PC-9 (cell line): ENCODE measurements at regions not wholly inside any gene's neighbourhood (a gene's known extent, or its start where the extent isn't known, plus 50 kb on each side); places are given as distances from the start of the nearest gene placed in this dataset.

Experiments used
- BruUV-seq: library from RNA; stranded (reverse); fragments of 400-500 nt; replicated peaks from 2 replicates; lab custom pipeline; 2021; lab: Mats Ljungman, UMichigan
- CTCF ChIA-PET: fragments of 300-600 bp; sonication (Branson Sonifier 250); formaldehyde crosslinking; loops from one replicate; lab custom pipeline; 2022; ENCODE audit warnings: antibody characterized with exemption; lab: Charles Lee
- POLR2A ChIA-PET: fragments of 300-600 bp; sonication (Branson Sonifier 250); formaldehyde crosslinking; loops from one replicate; lab custom pipeline; 2022; ENCODE audit warnings: antibody characterized with exemption; ENCODE audit not compliant: unreplicated experiment; lab: Charles Lee
- DNase-seq, 2 experiments: peaks; one replicate each; pipeline versions ENCODE4 v3.0.0 to v3.0.0-alpha.2; 2015 to 2022; ENCODE audit warnings: mixed read lengths in 1 of 2
- H2AFZ ChIP-seq: fragments of 200-600 bp; sonication (generic); 2 replicates; pipeline ENCODE4 v1.8.1; 2017; ENCODE audit warnings: antibody characterized with exemption
- H3F3A ChIP-seq: fragments of 200-600 bp; sonication (generic); 2 replicates; pipeline ENCODE4 v1.8.1; 2017; ENCODE audit warnings: antibody characterized with exemption, mild to moderate bottlenecking, low read depth; ENCODE audit not compliant: insufficient read depth
- H3K27ac ChIP-seq: fragments of 200-600 bp; sonication (generic); 2 replicates; pipeline ENCODE4 v1.6.1; 2016; ENCODE audit warnings: mixed run types
- H3K27me3 ChIP-seq: fragments of 200-600 bp; sonication (generic); 2 replicates; pipeline ENCODE4 v1.6.1; 2016; ENCODE audit warnings: low read depth, mixed run types; ENCODE audit not compliant: insufficient read depth
- H3K36me3 ChIP-seq: fragments of 200-600 bp; sonication (generic); 2 replicates; pipeline ENCODE4 v1.6.1; 2016; ENCODE audit warnings: low read depth, mixed run types
- H3K4me1 ChIP-seq: fragments of 200-600 bp; sonication (generic); replicated peaks from 2 replicates; pipeline ENCODE4 v1.6.1; 2016; ENCODE audit warnings: mixed run types; ENCODE audit not compliant: insufficient read depth
- H3K4me2 ChIP-seq: fragments of 200-600 bp; sonication (generic); 2 replicates; pipeline ENCODE4 v1.6.1; 2017; ENCODE audit warnings: mixed run types
- H3K4me3 ChIP-seq: fragments of 200-600 bp; sonication (generic); 2 replicates; pipeline ENCODE4 v1.6.1; 2016; ENCODE audit warnings: mixed run types
- H3K79me2 ChIP-seq: fragments of 200-600 bp; sonication (generic); 2 replicates; pipeline ENCODE4 v1.6.1; 2017; ENCODE audit warnings: low read depth, mixed run types
- H3K9me2 ChIP-seq: fragments of 200-600 bp; sonication (generic); 2 replicates; pipeline ENCODE4 v1.8.1; 2017; ENCODE audit warnings: mild to moderate bottlenecking; ENCODE audit not compliant: insufficient read depth
- H3K9me3 ChIP-seq: fragments of 200-600 bp; sonication (generic); 2 replicates; pipeline ENCODE4 v1.8.1; 2016; ENCODE audit warnings: low read depth; ENCODE audit not compliant: insufficient read depth
- H4K20me1 ChIP-seq: fragments of 200-600 bp; sonication (generic); 2 replicates; pipeline ENCODE4 v1.8.1; 2017; ENCODE audit not compliant: insufficient read depth
- CTCF ChIP-seq: fragments of 200-600 bp; sonication (generic); conservative IDR thresholded peaks from 2 replicates; pipeline ENCODE4 v1.6.1; 2017; ENCODE audit warnings: mixed run types, antibody characterized with exemption, mild to moderate bottlenecking, moderate library complexity
- EZH2 ChIP-seq: fragments of 200-600 bp; sonication (generic); IDR thresholded peaks from 2 replicates; pipeline ENCODE4 v1.8.0; 2017; ENCODE audit warnings: antibody characterized with exemption, low read depth
- intact Hi-C: fragments of 100-400 bp; cut with micrococcal nuclease; formaldehyde crosslinking; loops from one replicate; pipeline ENCODE4 v1.10.0; 2022; ENCODE audit not compliant: unreplicated experiment

- ChIA-PET POLR2A (no interaction called here), CTCF (no interaction called here)
- Histone ChIP-seq H3K4me2 (no peak overlapping the region), H2AFZ (no peak overlapping the region), H3F3A (no peaks in the 10 kb centered on the region), H3K36me3 (no peaks in the 10 kb centered on the region), H3K27me3 (no peaks in the 10 kb centered on the region), H3K9me2 (no peaks in the 10 kb centered on the region), H4K20me1 (no peaks in the 10 kb centered on the region), H3K27ac (no peak overlapping the region), H3K79me2 (no peaks in the 10 kb centered on the region), H3K4me1 (no peaks in the 10 kb centered on the region), H3K4me3 (no peak overlapping the region), H3K9me3 (no peaks in the 10 kb centered on the region)
- intact Hi-C loops: no loop called here
- no TSS peak for BruUV-seq
- DNase-seq: no peak
- TF ChIP-seq CTCF: no peak
- TF ChIP-seq EZH2: no peak
Measured at GRCh38 chr9:25418974-25419373, 259.3 kb downstream of the TUSC1 start.

GRCh38 chr9:25415718-25416117 lies 262.5 kb downstream of the TUSC1 start:
- no TSS peak for BruUV-seq
- intact Hi-C loops: no loop called here
- Histone ChIP-seq H3K4me3 (no peak overlapping the region), H3K27ac (no peak overlapping the region), H3F3A (no peaks in the 10 kb centered on the region), H3K27me3 (no peaks in the 10 kb centered on the region), H3K9me3 (no peaks in the 10 kb centered on the region), H3K79me2 (no peaks in the 10 kb centered on the region), H3K9me2 (no peaks in the 10 kb centered on the region), H3K4me2 (no peak overlapping the region), H2AFZ (no peak overlapping the region), H3K36me3 (no peaks in the 10 kb centered on the region), H4K20me1 (no peaks in the 10 kb centered on the region), H3K4me1 (no peaks in the 10 kb centered on the region)
- POLR2A ChIA-PET: no interaction called here
- DNase-seq: no peak
- TF ChIP-seq EZH2 (no peak), CTCF (no peak)
- CTCF ChIA-PET: no interaction called here

GRCh38 chr9:25412646-25413045 lies 265.6 kb downstream of the TUSC1 start:
- no peak for TF ChIP-seq EZH2
- no peak for TF ChIP-seq CTCF
- Histone ChIP-seq H3K9me2 (no peaks in the 10 kb centered on the region), H3K4me1 (no peaks in the 10 kb centered on the region), H3K9me3 (no peaks in the 10 kb centered on the region), H3K27ac (no peak overlapping the region), H3K36me3 (no peaks in the 10 kb centered on the region), H3F3A (no peaks in the 10 kb centered on the region), H3K27me3 (no peaks in the 10 kb centered on the region), H2AFZ (no peak overlapping the region), H3K4me3 (no peak overlapping the region), H3K4me2 (no peak overlapping the region), H3K79me2 (no peaks in the 10 kb centered on the region), H4K20me1 (no peaks in the 10 kb centered on the region)
- no TSS peak for BruUV-seq
- no peak for DNase-seq
- CTCF ChIA-PET: no interaction called here
- POLR2A ChIA-PET: no interaction called here
- intact Hi-C loops: no loop called here
